ENCODE measurements at regions not wholly inside any gene's neighbourhood (a gene's known extent, or its start where the extent isn't known, plus 50 kb on each side); places are given as distances from the start of the nearest gene placed in this dataset.

GRCh38 chr22:48647051-48647450, 1180.6 kb downstream of the BRD1 start:
- no peak for DNase-seq

GRCh38 chr22:48646216-48646925, 1181.3 kb downstream of the BRD1 start:
- no peak for DNase-seq

- no peak for DNase-seq
Observed at GRCh38 chr22:48645766-48646165, 1181.9 kb downstream of the BRD1 start.

- DNase-seq, result no peak
Observed at GRCh38 chr22:48644997-48645396, 1182.7 kb downstream of the BRD1 start.

- DNase-seq, result no peak
Observed at GRCh38 chr22:48644108-48644507, 1183.6 kb downstream of the BRD1 start.

GRCh38 chr22:48643066-48643731, 1184.5 kb downstream of the BRD1 start:
- DNase-seq, result no peak

- no peak for DNase-seq
Observed at GRCh38 chr22:48642550-48642949, 1185.1 kb downstream of the BRD1 start.

- DNase-seq, result no peak
Observed at GRCh38 chr22:48641906-48642475, 1185.7 kb downstream of the BRD1 start.

- DNase-seq, result no peak
Observed at GRCh38 chr22:48640890-48641841, 1186.5 kb downstream of the BRD1 start.

GRCh38 chr22:48639896-48640748, 1187.6 kb downstream of the BRD1 start:
- DNase-seq, result no peak

GRCh38 chr22:48639021-48639795, 1188.5 kb downstream of the BRD1 start:
- no peak for DNase-seq

- no peak for DNase-seq
Observed at GRCh38 chr22:48637231-48637630, 1190.4 kb downstream of the BRD1 start.

- DNase-seq, result no peak
Observed at GRCh38 chr22:48636746-48637145, 1190.9 kb downstream of the BRD1 start.

- DNase-seq, result no peak
Observed at GRCh38 chr22:48635816-48636215, 1191.9 kb downstream of the BRD1 start.

- DNase-seq, result no peak
Observed at GRCh38 chr22:48635031-48635430, 1192.6 kb downstream of the BRD1 start.

- DNase-seq, result no peak
Observed at GRCh38 chr22:48633996-48634836, 1193.5 kb downstream of the BRD1 start.

- DNase-seq, result no peak
Observed at GRCh38 chr22:48632646-48633246, 1194.9 kb downstream of the BRD1 start.

GRCh38 chr22:48631288-48631863, 1196.3 kb downstream of the BRD1 start:
- no peak for DNase-seq

- no peak for DNase-seq
Observed at GRCh38 chr22:48630848-48631247, 1196.8 kb downstream of the BRD1 start.

- no peak for DNase-seq
Observed at GRCh38 chr22:48630433-48630754, 1197.3 kb downstream of the BRD1 start.
